HL-60/S4 treated with phorbol 12-myristate 13-acetate at 8.2 ng/mL for 4 days and 3 days (cell line): ENCODE measurements at regions not wholly inside any gene's neighbourhood (a gene's known extent, or its start where the extent isn't known, plus 50 kb on each side); places are given as distances from the start of the nearest gene placed in this dataset.

ENCODE experiments used
- in situ Hi-C: fragments of 300-500 bp; cut with MboI; formaldehyde crosslinking; loops from 2 replicates; pipeline ENCODE4 v1.15.0; 2022; ENCODE audit warnings: low sequenced_read_pairs

DNA sequence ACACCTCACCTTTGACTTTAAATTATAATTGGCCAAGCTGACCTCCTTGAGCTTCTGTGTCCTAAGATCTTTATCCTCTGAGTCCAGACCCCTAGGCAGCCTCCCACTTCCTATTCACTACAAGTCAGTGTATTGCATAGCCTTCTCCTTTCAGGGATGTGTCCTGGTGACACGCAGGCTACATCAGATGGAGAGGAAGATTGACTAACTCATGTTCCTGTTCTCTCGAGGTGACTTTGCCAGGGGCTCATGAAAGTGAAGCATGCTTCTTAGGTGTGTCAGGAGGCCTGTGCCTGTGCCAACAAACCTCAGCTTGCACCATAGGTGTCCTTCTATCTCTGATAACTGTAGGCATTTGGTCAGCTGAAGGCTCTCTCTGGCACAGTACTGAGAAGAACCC lies 195.7 kb upstream of the HS3ST1 start:
- in situ Hi-C loops, result no loop called here

DNA sequence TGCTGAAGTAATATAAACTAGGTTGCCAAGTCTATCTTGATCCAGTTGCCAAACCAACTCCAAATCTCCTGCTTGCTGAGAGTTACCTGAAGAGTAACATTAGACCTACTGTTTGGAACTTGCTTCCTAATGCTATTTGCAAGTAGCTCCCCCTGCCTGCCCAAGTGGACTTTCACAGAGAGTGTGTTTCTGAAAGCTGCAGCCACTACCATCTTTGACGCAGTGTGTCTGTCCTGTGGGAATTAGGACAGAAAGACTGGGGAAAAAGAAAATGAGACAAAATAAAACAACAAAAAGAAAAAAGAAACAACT lies 195.0 kb upstream of the HS3ST1 start:
- in situ Hi-C loops, result no loop called here

DNA sequence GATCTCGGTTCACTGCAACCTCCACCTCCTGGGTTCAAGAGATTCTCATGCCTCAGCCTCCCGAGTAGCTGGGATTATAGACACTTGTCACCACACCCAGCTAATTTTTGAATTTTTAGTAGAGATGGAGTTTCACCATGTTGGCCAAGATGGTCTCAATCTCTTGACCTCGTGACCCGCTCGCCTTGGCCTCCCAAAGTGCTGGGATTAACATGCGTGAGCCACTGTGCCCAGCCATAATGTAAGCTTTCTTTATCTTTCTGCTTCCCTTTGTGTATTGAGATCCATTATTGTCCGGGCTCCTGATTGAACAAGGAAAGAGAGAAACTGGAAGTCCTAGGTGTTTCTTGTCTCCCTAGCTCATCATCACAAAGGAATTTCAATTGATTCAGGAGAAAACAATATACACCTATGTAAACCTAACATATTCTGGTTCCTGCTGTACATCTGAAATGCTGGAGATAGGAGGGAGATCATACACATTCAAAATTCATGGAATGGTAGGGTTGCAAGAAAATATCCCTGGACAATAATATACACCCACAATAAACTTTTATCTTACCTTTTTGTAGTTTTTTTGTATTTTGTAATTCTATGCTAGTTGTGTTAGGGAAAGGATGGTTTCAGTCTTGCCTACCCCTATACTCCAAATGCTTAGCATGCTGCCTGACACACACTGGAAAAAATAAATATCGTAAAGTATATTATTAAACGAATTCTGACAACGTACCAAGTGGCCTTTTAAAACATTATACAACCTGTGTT lies 194.4 kb upstream of the HS3ST1 start:
- in situ Hi-C loops, result no loop called here

DNA sequence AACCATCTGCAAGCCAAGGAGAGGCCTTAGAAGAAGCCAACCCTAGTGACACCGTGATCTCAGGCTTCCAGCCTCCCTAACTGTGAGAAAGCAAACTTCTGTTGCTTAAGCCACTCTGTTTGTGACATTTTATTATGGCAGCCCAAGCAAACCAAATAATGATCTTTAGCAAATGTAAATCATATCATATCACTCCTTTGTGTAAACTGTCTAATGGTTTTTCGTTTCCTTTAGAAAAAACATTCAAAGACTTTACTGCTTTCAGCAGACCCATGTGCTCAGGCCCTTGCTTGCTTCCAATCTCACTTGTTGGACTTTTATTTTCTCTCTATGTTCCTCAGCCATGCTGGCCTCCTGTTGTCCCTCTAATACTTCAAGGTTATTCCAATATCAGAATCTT lies 192.2 kb upstream of the HS3ST1 start:
- in situ Hi-C loops, result no loop called here

DNA sequence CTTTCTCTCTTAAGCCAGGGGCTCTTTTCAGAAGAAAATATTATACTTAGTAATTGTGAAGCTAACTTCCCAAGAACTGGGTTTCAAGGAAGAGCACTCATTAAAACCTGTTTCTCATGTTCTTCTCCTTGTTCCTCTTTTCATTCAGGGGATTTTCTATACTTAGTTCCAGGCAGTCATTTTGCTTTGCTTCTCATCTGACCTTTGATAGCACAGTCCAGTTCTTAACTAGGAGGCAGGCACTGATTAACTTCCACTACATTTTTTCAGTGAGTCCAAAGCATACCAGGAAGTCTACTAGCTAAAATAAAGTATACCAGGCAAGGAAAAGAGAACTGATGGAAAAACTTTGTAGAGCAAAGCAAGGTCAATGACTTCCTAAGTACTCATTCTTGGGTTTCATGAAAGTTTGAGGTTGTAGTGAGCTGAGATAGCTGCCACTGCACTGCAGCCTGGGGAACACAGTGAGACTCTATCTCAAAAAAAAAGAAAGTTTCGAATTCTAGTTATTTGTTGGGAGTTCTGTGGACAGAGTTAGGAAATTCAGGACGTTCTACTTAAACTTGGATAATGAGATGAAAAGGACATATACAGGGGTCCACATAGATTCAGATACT lies 190.1 kb upstream of the HS3ST1 start:
- in situ Hi-C loops, result no loop called here

DNA sequence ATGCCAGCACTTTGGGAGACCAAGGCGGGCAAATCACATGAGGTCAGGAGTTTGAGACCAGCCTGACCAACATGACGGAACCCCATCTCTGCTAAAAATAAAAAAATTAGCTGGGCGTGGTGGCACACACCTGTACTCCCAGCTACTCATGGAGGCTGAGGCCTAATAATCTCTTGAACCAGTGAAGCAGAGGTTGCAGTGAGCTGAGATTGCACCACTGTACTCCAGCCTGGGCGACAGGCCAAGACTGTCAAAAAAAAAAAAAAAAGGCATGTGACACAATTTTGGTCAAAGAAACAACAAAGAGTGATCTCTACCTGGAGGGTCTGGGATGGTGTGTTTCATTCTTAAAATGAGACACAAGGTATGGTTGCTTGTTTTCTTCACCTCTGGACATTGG lies 188.2 kb upstream of the HS3ST1 start:
- in situ Hi-C loops, result no loop called here

DNA sequence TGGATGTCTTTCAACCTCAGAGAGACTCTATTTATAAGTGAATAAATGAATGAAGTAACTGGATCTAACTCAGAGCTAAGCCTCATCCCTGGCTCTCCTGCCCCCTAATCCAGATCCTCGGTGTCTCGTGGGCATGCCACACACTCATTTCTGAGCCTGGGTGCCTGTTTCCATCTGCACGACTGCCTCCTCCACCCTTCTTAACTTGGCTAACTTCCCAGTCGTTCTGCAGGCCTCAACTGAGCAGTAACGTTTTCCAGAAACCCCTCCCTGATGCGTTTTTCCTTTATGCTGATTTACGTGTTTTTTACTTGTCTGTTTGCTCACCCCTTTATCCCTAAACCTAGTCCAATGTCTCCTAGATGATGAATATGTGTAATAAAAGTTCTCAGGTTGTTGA lies 186.9 kb upstream of the HS3ST1 start:
- in situ Hi-C loops, result no loop called here

DNA sequence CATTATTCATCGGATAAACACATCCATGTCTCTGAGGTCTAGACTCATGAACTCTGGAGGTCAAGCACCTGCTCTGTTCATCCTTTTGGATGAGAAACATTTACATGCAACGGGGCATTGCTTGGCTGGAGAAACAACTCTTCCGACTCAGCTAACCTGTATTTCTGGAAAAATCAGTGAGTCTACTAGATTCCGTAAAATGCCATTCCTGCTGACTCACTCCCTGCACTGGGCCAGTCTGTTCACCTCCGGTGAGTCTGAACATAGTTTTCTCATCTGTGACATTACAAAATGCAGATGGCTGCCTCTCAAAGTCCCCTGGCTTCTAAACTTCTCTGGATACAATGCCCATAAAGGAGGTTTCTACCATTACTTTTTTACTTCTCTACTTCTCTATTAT lies 185.7 kb upstream of the HS3ST1 start:
- in situ Hi-C loops, result no loop called here

DNA sequence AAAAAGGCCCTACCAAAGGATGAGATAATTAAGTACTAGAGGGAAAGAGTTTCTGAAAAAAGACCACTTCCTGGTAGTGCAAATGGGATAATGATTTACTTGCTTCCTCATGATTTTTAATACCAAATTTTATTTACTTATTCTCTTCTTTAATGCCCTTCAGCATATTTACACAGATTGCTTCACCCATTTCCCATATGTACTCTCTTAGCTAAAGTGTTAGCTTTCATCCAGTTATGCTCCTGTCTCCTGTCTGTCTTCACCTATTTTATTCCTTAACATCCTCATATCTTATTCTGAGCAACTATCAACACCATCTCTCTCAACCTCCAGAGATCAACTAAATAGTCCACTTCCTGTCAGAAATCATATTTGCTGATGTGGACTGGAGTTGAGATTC lies 183.2 kb upstream of the HS3ST1 start:
- in situ Hi-C loops, result no loop called here

DNA sequence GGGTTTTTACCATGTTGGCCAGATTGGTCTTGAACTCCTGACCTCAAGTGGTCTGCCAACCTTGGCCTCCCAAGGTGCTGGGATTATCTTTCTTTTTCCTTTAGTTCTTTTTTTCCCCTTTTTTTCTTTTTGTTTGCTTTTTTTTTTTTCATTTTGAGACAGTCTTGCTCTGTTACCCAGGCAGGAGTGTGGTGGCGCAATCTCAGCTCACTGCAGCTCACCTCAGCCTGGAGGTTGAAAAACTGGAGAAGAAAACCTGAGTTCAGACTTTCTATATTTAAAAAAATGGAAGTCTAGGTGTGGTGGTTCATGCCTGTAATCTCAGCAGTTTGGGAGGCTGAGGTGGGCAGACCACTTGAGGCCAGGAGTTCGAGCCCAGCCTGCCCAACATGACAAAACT lies 181.1 kb upstream of the HS3ST1 start:
- in situ Hi-C loops, result no loop called here

DNA sequence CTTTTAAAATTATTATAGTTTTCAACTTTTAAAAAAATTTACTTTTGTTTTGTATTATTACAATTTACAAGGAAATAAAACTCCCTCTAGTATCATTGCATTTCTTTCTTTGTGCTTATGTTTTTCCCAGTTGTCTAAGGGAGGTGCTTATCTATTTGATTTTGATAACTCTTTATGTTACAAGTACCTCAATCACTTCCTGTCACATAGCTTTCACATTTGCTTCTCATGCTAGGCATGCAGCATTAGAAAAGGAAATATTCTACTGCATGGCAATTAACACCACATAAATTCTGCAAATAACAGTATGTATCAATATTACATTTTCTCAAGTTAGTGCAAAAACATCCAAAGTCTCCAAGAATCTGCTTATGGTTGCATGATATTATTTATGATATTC lies 180.3 kb upstream of the HS3ST1 start:
- in situ Hi-C loops, result no loop called here

DNA sequence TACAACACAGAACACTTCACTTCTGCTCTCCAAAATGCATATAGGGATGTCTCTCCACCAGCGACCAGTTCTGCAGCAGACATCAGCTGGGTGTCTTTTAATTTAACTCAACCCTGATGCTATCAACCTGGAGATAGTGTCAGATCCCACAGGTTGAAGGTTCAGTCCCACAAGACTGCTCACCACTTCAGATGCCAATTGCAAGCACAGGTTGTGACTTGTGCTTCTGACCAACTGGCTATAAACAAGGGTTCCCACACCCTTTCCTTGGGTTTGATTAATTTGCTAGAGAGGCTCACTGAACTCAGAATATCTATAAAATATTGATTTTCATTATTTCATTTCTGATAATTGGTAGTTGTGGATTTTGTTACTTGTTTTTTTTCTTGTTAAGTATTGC lies 177.4 kb upstream of the HS3ST1 start:
- in situ Hi-C loops, result no loop called here

DNA sequence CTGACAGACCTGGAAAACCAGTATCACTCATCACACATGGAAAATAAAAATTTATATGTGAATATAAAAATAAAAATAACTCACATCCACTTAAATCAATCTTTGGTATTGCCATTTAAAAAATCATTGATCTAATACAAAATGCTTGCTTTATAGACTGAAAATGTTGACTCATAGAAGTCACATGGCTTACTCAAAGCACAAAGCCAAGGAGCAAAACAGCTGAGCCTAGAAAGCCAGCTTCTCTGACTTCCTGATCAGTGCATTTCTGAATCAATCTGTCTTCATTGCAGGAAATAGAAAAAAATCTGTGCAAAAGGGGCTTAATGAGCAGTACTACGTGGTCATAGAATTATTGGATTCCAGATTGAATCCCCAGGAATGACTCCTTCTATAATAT lies 176.9 kb upstream of the HS3ST1 start:
- in situ Hi-C loops, result no loop called here

DNA sequence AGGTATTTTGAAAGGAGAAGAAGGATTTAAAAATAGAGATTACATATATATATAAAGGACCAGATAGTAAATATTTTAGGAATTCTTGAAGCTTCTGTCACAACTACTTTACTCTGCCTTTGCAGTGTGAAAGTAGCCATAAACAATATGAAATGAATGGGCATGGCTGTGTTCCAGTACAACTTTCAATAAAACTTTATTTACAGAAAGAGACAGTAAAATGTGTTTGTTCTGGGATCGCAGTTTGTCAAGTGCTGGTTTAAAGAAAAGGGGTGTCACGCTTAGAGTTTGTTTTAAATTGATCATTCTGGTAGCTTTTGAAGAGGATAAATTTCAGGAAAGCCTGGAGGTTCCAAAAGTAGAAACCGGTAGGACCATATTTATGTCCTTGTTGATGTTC lies 176.1 kb upstream of the HS3ST1 start:
- in situ Hi-C loops, result no loop called here

DNA sequence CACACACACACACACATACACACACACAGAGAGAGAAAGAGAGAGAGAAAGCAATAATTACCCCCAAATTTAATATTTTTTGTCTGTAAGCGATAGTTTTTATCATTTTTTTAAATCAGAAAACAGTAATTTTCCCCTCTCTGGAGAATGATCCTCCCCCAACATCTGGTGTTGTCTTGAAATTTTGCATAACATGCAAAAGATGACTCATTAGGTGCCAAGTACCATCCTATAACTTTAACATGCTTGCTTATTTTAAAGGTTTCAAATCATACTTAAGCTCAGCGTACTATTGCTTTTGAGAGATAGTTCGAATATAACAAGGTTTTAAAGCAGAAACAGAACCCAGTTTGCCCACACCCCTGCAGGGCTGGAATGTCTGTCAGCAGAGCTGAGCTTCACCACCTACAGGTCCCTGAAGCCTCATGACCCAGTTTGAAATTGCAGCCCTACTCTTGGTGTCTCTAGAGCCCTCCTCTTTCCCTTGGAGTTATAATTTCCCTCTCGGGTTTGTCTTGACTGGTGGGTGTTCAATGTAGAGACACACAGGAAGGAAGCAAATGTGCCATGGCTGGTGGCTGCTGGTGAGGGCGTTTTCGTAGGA lies 175.0 kb upstream of the HS3ST1 start:
- in situ Hi-C loops, result no loop called here

DNA sequence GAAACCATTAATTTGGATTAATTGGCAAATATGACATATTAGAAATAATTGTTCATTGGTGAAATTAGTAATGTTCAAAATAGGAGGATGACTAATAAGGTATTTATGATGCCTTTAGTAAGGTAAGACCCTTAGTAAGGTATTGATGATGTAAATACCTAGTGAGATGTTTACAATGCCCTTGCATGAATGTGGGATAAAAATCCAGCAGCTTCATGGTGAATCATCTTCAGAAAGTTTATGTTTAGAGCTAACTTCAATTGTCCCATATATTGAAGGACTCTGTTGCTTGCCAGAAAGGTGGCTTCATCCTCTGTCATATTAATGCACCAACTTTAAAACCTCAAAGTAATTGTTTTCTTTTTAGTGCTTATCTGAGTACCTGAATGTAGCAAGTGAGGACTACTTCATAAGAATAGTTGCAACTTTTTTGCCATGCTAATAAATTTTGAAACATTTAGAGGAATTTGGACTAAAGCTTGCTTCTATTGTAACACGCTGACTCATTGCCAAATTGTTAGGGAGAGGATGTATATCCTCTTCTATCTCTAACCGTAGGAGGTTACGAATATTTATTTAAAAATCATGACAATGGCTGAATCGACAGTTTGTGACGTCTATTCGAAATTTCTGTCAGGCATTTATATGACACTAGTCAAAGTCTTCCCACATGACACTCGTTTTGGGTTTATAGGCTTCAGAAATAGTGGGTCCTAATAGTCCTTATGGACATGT lies 174.1 kb upstream of the HS3ST1 start:
- in situ Hi-C loops, result no loop called here

DNA sequence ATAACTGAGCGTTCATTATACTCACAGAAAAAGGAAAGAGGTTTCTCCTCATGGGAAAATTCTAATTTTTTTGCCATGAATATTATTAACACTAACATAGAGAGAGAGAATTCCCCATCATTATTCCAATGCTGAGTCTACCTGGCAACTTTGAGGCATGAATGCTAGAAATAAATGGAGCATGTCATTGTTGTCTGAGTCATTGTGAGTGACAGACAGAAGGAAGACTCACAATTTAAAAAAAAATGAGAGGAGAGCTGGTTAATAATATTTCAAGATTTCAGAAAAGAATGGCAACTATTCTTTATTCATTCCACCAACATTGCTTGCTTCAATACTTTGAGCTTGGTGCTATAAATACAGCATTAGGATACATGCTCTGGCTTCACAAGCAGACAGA lies 170.4 kb upstream of the HS3ST1 start:
- in situ Hi-C loops, result no loop called here

DNA sequence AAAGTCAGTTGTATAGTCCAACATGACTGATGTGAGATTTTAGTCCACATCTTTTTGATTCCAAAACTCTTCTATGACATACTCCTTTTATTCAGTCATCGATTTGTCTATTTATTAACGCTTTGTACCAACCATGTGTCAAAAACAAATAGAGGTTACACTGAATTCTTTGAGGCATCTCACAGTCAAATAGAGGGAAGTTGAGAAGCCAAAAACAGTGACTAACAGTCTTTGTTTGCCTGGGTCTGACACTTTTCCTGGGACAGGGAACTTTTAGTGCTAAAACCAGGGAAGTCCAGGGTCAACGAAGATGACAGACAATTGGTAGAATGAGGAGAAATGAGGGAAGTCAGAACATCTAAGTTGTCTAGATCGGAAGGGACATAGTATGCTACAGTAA lies 169.9 kb upstream of the HS3ST1 start:
- in situ Hi-C loops, result no loop called here

DNA sequence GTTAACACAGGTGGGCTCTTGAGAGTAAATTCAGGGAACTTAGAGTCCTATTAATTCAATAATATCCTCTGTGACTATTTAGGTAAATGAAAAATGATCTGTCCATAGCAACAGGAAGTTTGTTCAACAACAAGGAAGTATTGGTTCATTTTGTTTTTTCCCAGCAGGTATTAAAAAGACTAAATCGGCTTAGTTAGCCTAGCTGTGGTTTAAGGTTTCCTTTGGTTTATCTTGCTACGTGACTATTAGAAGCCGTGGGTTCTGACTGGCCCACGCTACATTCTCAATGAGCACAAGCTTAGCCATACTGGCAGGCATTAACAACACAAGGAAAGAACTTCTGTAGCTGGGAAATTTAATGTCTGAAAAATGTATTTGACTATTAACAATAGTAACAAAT lies 168.8 kb upstream of the HS3ST1 start:
- in situ Hi-C loops, result no loop called here

DNA sequence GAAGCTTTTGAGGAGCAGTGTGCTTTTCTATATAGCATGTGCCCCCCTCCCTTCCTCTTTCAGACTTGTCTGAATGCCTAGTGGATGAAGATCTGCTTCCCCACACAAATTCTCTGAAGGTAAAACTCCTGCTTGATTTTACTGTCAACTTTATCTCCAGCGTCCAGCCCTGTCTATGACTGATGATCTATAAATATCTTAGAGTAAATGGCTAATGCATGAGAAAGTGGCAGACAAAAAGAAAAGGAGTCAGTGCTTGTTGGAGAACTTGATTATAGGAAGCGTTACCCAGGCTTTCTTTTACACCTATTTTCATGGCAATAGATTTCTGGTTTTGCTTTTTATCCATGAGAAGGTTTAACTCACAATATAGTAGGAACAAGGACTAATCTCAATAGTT lies 168.3 kb upstream of the HS3ST1 start:
- in situ Hi-C loops, result no loop called here

DNA sequence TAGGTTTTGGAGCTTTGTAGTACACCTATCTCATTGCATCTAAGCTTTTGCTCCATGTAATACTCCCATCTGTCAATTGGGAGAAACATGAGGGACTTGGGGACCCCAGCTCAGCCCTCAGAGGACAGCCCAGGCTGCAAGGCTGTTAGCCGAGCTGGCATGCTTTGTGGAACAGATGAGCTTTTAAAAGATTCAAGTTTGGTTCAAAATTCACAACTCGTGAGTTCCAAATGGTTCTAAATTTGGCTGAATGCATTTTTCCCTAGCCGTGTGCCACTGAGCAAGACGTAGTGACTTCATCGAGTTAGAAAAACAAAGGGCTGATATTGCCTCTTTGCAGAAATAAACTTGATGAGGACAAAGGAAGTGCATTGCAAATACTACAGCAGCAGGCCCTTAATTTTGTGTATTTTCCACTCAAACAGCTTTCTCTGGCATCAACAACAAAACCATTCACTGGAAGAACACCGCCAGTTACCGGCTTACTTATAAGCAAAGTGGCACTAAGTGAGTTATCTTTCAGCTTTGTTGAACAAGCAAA lies 165.0 kb upstream of the HS3ST1 start:
- in situ Hi-C loops, result no loop called here

DNA sequence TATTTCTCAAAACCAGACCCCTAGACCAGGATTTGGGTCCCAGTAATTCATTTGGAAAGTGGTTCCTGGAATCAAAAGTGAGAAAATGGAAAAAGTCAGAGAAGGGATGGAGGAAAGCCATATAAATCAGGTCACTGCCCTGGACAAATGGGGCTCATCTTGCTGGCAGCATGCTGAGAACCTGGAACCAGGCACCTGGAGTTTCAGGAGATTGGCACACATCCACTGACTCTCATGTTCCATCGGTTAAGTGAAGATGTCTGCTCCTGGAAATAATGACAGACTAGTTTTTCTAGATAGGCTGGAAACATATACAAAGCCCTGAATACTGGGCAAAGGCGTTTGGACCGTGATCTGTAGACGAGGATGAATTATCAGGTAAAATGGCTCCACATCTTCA lies 163.6 kb upstream of the HS3ST1 start:
- in situ Hi-C loops, result no loop called here
